IMR-90 (cell line): ENCODE measurements at regions not wholly inside any gene's neighbourhood (a gene's known extent, or its start where the extent isn't known, plus 50 kb on each side); places are given as distances from the start of the nearest gene placed in this dataset.

Experiments used
- ATAC-seq: fragments of 200-7000 bp; cut with Tn5 transposase; 2 replicates; pipeline ENCODE4 v1.9.1; 2020; ENCODE audit warnings: low read depth, mild to moderate bottlenecking, moderate library complexity
- BruUV-seq: library from RNA; stranded (reverse); fragments of 400-500 nt; replicated peaks from 2 replicates; lab custom pipeline; 2021; lab: Mats Ljungman, UMichigan
- CTCF ChIA-PET: fragments of 300-600 bp; formaldehyde crosslinking; extraction: SDS; loops from one replicate; lab custom pipeline; 2021; ENCODE audit warnings: antibody characterized with exemption; lab: Yijun Ruan, JAX
- POLR2A ChIA-PET: fragments of 300-600 bp; sonication (Branson Sonifier 250); formaldehyde crosslinking; loops from one replicate; lab custom pipeline; 2022; ENCODE audit warnings: antibody characterized with exemption; ENCODE audit not compliant: unreplicated experiment; lab: Charles Lee
- DNase-seq: peaks from one replicate; pipeline ENCODE4 v3.0.0; 2013
- H2AFZ ChIP-seq: replicated peaks from 2 replicates; pipeline ENCODE3; 2013; ENCODE audit warnings: low read length, mild to moderate bottlenecking; ENCODE audit not compliant: poor library complexity
- H2AK5ac ChIP-seq: 2 replicates; pipeline ENCODE4 v1.6.1; 2013; ENCODE audit warnings: low read depth, low read length, inconsistent platforms
- H2AK9ac ChIP-seq: replicated peaks from 2 replicates; pipeline ENCODE3; 2013; ENCODE audit warnings: mild to moderate bottlenecking, low read depth, low read length, moderate library complexity; ENCODE audit not compliant: poor library complexity
- H2BK120ac ChIP-seq: 2 replicates; pipeline ENCODE4 v1.6.1; 2013; ENCODE audit warnings: low read depth, low read length, inconsistent platforms
- H2BK15ac ChIP-seq: 3 replicates; pipeline ENCODE4 v1.6.1; 2013; ENCODE audit warnings: low read depth, low read length, inconsistent platforms
- H2BK20ac ChIP-seq: 2 replicates; pipeline ENCODE4 v1.6.1; 2013; ENCODE audit warnings: low read depth, mild to moderate bottlenecking, inconsistent platforms, low read length, moderate library complexity
- H2BK5ac ChIP-seq: 2 replicates; pipeline ENCODE4 v1.6.1; 2013; ENCODE audit warnings: mild to moderate bottlenecking, low read depth, low read length, inconsistent platforms; ENCODE audit not compliant: poor library complexity, severe bottlenecking
- H3K14ac ChIP-seq: replicated peaks from 2 replicates; pipeline ENCODE4 v1.6.1; 2013; ENCODE audit warnings: low read depth, low read length, inconsistent platforms
- H3K18ac ChIP-seq: 2 replicates; pipeline ENCODE4 v1.6.1; 2013; ENCODE audit warnings: low read depth, low read length, control low read depth
- H3K23ac ChIP-seq: 2 replicates; pipeline ENCODE4 v1.6.1; 2013; ENCODE audit warnings: low read depth, low read length, inconsistent platforms
- H3K27ac ChIP-seq: 2 replicates; pipeline ENCODE4 v1.5.1; 2013; ENCODE audit warnings: mild to moderate bottlenecking, control low read depth, low read length; ENCODE audit not compliant: insufficient read depth
- H3K27me3 ChIP-seq: 2 replicates; pipeline ENCODE4 v1.6.1; 2013; ENCODE audit warnings: low read length; ENCODE audit not compliant: control insufficient read depth, insufficient read depth
- H3K36me3 ChIP-seq: 2 replicates; pipeline ENCODE4 v1.6.1; 2013; ENCODE audit warnings: low read length, mixed read lengths; ENCODE audit not compliant: control insufficient read depth, insufficient read depth
- H3K4ac ChIP-seq: 2 replicates; pipeline ENCODE4 v1.6.1; 2013; ENCODE audit warnings: low read depth, low read length, inconsistent platforms
- H3K4me1 ChIP-seq: 2 replicates; pipeline ENCODE4 v1.6.1; 2013; ENCODE audit warnings: low read length, mixed read lengths; ENCODE audit not compliant: control insufficient read depth, insufficient read depth
- H3K4me2 ChIP-seq: 2 replicates; pipeline ENCODE4 v1.6.1; 2013; ENCODE audit warnings: low read depth, mild to moderate bottlenecking, control low read depth, low read length, moderate library complexity
- H3K4me3 ChIP-seq: 2 replicates; pipeline ENCODE4 v1.5.1; 2013; ENCODE audit warnings: low read depth, mild to moderate bottlenecking, control low read depth, low read length, moderate library complexity; ENCODE audit not compliant: insufficient read depth
- H3K56ac ChIP-seq: 2 replicates; pipeline ENCODE4 v1.6.1; 2013; ENCODE audit warnings: low read length, inconsistent platforms; ENCODE audit not compliant: insufficient read depth; ENCODE audit errors: extremely low read depth
- H3K79me1 ChIP-seq, 2 experiments: 2 replicates each; pipeline ENCODE4 v1.6.1; 2013; ENCODE audit warnings: low read length in 2 of 2, inconsistent platforms in 1 of 2, low read depth in 1 of 2
- H3K9ac ChIP-seq: 2 replicates; pipeline ENCODE4 v1.6.1; 2013; ENCODE audit warnings: low read depth, low read length, control low read depth
- H3K9me1 ChIP-seq: 2 replicates; pipeline ENCODE4 v1.6.1; 2013; ENCODE audit warnings: low read length, inconsistent platforms; ENCODE audit not compliant: insufficient read depth
- H3K9me3 ChIP-seq: 2 replicates; pipeline ENCODE4 v1.6.1; 2013; ENCODE audit warnings: low read length; ENCODE audit not compliant: control insufficient read depth, insufficient read depth
- H4K20me1 ChIP-seq: 2 replicates; pipeline ENCODE4 v1.6.1; 2013; ENCODE audit warnings: low read length, inconsistent platforms; ENCODE audit not compliant: insufficient read depth
- H4K5ac ChIP-seq: 2 replicates; pipeline ENCODE4 v1.6.1; 2013; ENCODE audit warnings: mild to moderate bottlenecking, low read depth, low read length, control low read depth
- H4K8ac ChIP-seq, 2 experiments: 2 replicates each; pipeline ENCODE4 v1.6.1; 2013; ENCODE audit warnings: low read depth in 2 of 2, low read length in 2 of 2, control low read depth in 1 of 2, inconsistent platforms in 1 of 2
- H4K91ac ChIP-seq: 2 replicates; pipeline ENCODE4 v1.6.1; 2013; ENCODE audit warnings: low read depth, low read length, inconsistent platforms; ENCODE audit not compliant: insufficient read depth
- CTCF ChIP-seq: conservative IDR thresholded peaks from 2 replicates; pipeline ENCODE4 v1.5.1; 2012; ENCODE audit warnings: mild to moderate bottlenecking, low read depth, low read length, improper control_type of control experiment
- RCOR1 ChIP-seq: IDR thresholded peaks from 2 replicates; pipeline ENCODE4 v1.6.1; 2012; ENCODE audit warnings: mild to moderate bottlenecking, low read length, improper control_type of control experiment; ENCODE audit not compliant: insufficient replicate concordance
- WGBS, 2 experiments: methylation state at CpG; one replicate each; pipeline versions ENCODE4 v1.1.5 to v1.1.7; 2013; ENCODE audit warnings: missing lambda C conversion rate in 2 of 2; ENCODE audit not compliant: insufficient read length in 1 of 2; ENCODE audit errors: extremely low coverage in 2 of 2; 5-methylcytosine and 5-hydroxymethylcytosine counted together
- dilution Hi-C: fragments of 300-500 bp; cut with HindIII; formaldehyde crosslinking; loops from one replicate; pipeline ENCODE4 v1.14.3; 2018; ENCODE audit warnings: low sequenced_read_pairs; ENCODE audit not compliant: unreplicated experiment
- in situ Hi-C: fragments of 300-500 bp; cut with MboI; formaldehyde crosslinking; loops from 3 replicates; pipeline ENCODE4 v1.14.3; 2019; ENCODE audit warnings: low sequenced_read_pairs, inconsistent platforms, mixed read lengths
- intact Hi-C: fragments of 100-400 bp; cut with micrococcal nuclease; formaldehyde crosslinking; loops from 2 replicates; pipeline ENCODE4 v1.10.0; 2022

DNA sequence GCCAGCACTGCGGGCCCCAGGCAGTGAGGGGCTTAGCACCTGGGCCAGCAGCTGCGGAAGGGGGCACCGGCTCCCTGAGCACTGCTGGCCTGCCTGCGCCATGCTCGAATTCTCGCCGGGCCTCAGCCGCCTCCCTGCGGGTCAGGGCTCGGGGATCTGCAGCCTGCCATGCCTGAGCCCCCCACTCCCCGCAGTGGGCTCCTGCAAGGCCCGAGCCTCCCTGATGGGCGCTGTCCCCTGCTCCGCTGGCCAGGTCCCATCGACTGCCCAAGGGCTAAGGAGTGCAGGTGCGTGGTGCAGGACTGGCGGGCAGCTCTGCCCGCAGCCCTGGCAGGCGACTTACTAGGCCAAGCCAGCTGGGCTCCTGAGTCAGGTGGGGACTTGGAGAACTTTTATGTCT, 133.3 kb upstream of the LMNTD1 start:
- DNase-seq (no peak), ATAC-seq (no peak)
- H4K91ac ChIP-seq = no peak overlapping the region
- no peak overlapping the region for H3K4me2 ChIP-seq
- H2AFZ ChIP-seq = no peak overlapping the region
- H3K4ac ChIP-seq = no peak overlapping the region
- no peak overlapping the region for H4K5ac ChIP-seq
- 100% methylated on average over 6 of the region's 19 CpGs; no CpG with 5 or more reads in 1 of the 2 experiments for WGBS, 2 experiments
- no peak overlapping the region for H2BK5ac ChIP-seq
- ChIA-PET CTCF (no interaction called here), POLR2A (no interaction called here)
- H3K14ac ChIP-seq = no peak overlapping the region
- no peak overlapping the region for H2BK120ac ChIP-seq
- H2AK5ac ChIP-seq = no peak overlapping the region
- no peak overlapping the region for H2AK9ac ChIP-seq
- no peaks in the 10 kb centered on the region for H3K79me1 ChIP-seq
- no peak overlapping the region for H3K9ac ChIP-seq
- H3K23ac ChIP-seq = no peak overlapping the region
- no peak overlapping the region for H3K56ac ChIP-seq
- no TSS peak for BruUV-seq
- TF ChIP-seq CTCF = no peak
- no peak for TF ChIP-seq RCOR1
- H3K9me1 ChIP-seq = no peaks in the 10 kb centered on the region
- H3K27me3 ChIP-seq = no peaks in the 10 kb centered on the region
- no peaks in the 10 kb centered on the region for H3K9me3 ChIP-seq
- no peak overlapping the region for H2BK20ac ChIP-seq
- no peaks in the 10 kb centered on the region for H3K36me3 ChIP-seq
- H3K4me1 ChIP-seq = no peaks in the 10 kb centered on the region
- in situ Hi-C loops (no loop called here), intact Hi-C loops (no loop called here), dilution Hi-C loops (no loop called here)
- H4K20me1 ChIP-seq = no peaks in the 10 kb centered on the region
- H3K18ac ChIP-seq = no peak overlapping the region
- H3K4me3 ChIP-seq = no peak overlapping the region
- H2BK15ac ChIP-seq = no peak overlapping the region
- H3K27ac ChIP-seq = no peak overlapping the region
- no peak overlapping the region for H4K8ac ChIP-seq
